Adrenal gland (tissue), 9 donors: ENCODE measurements at regions not wholly inside any gene's neighbourhood (a gene's known extent, or its start where the extent isn't known, plus 50 kb on each side); places are given as distances from the start of the nearest gene placed in this dataset.
"Not testable (repeated sequence)": the region's sequence is repeated elsewhere in the genome, so short reads cannot be mapped to it uniquely, and the experiment has no call there.

Experiments used
- DNase-seq, 7 donors: peaks; one replicate each; pipeline ENCODE4 v3.0.0-alpha.2; 2019 to 2020
- H3K27ac ChIP-seq, 5 donors: fragments of 200-600 bp; sonication (generic) in 4 of 5; 1 replicate in 3 of 5; 2 replicates in 2 of 5; pipeline versions ENCODE4 v1.5.1 to v1.8.0; 2016 to 2020; ENCODE audit warnings: mild to moderate bottlenecking in 1 of 5
- H3K27me3 ChIP-seq: fragments of 200-600 bp; 2 replicates; pipeline ENCODE4 v1.8.0; 2021
- H3K36me3 ChIP-seq, 2 donors: fragments of 200-600 bp; replicated peaks in 1 of 2; 1 replicate in 1 of 2; 2 replicates in 1 of 2; pipeline versions ENCODE4 v1.5.1 to v1.8.0; 2018 to 2022
- H3K4me1 ChIP-seq, 2 donors: fragments of 200-600 bp; replicated peaks in 1 of 2; 1 replicate in 1 of 2; 2 replicates in 1 of 2; pipeline versions ENCODE4 v1.5.1 to v1.8.0; 2018 to 2021
- H3K4me3 ChIP-seq, 4 donors: fragments of 200-600 bp; sonication (generic) in 3 of 4; one replicate each; pipeline ENCODE4 v1.5.1; 2016 to 2018
- H3K9me3 ChIP-seq, 3 donors: fragments of 200-600 bp; sonication (generic) in 1 of 3; replicated peaks in 1 of 3; 1 replicate in 2 of 3; 2 replicates in 1 of 3; pipeline versions ENCODE4 v1.5.1 to v1.8.0; 2016 to 2021
- CTCF ChIP-seq, 6 experiments: fragments of 450-650 bp in 4 of 6; fragments of 200-600 bp in 2 of 6; sonication (generic) in 1 of 6; IDR thresholded peaks; 1 replicate in 5 of 6; 2 replicates in 1 of 6; pipeline versions ENCODE4 v1.5.1 to v1.8.0; 2016 to 2021; ENCODE audit warnings: antibody characterized with exemption in 6 of 6, mild to moderate bottlenecking in 2 of 6, moderate library complexity in 1 of 6
- POLR2A ChIP-seq, 2 donors: fragments of 450-650 bp; IDR thresholded peaks; one replicate each; pipeline ENCODE4 v1.6.1; 2017; ENCODE audit warnings: antibody characterized with exemption in 2 of 2, mild to moderate bottlenecking in 2 of 2, moderate library complexity in 1 of 2
- WGBS, 4 donors: extraction: QIAGEN DNeasy Blood & Tissue Kit in 2 of 4; methylation state at CpG; one replicate each; pipeline versions ENCODE4 v1.1.5 to v1.1.7; 2013 to 2017; 5-methylcytosine and 5-hydroxymethylcytosine counted together
- intact Hi-C, 2 donors: fragments of 100-400 bp; cut with DNase I; formaldehyde crosslinking; loops; one replicate each; pipeline versions ENCODE4 v1.14.1 to v1.15.0; 2022 to 2023
- donor health status: healthy with polysubstance abuse.
- donor health status: Bipolar disorder and iron deficiency.
- donor health status: DM: yes; HTN: yes; CAD: no.
- donor health status: DM: no; HTN: no; CAD: no.
- donor health status: DM: no; HTN: no; CAD: no.

GRCh38 chr5:116772806-116773205 lies 198.2 kb upstream of the SEMA6A start:
- 65 to 83% (median 82%) methylated on average over 3 of the region's 3 CpGs for WGBS, 4 donors
- no peak for DNase-seq
- Histone ChIP-seq H3K27ac (no peak overlapping the region), H3K27me3 (no peaks in the 10 kb centered on the region), H3K9me3 (no peaks in the 10 kb centered on the region), H3K4me1 (no peaks in the 10 kb centered on the region), H3K4me3 (no peak overlapping the region), H3K36me3 (no peaks in the 10 kb centered on the region)
- intact Hi-C loops: no loop called here
- TF ChIP-seq CTCF (IDR thresholded peaks at IDR 0.05) (no peak), POLR2A (IDR thresholded peaks at IDR 0.05) (no peak)

GRCh38 chr5:116772152-116772501 lies 197.5 kb upstream of the SEMA6A start:
- H3K4me1 ChIP-seq: no peaks in the 10 kb centered on the region
- no peaks in the 10 kb centered on the region for H3K9me3 ChIP-seq
- 84 to 100% (median 90%) methylated on average over 1 of the region's 1 CpG for WGBS, 4 donors
- no peaks in the 10 kb centered on the region for H3K36me3 ChIP-seq
- DNase-seq: no peak
- H3K4me3 ChIP-seq: no peak overlapping the region
- H3K27ac ChIP-seq: no peak overlapping the region
- no peak for TF ChIP-seq CTCF (IDR thresholded peaks at IDR 0.05)
- TF ChIP-seq POLR2A (IDR thresholded peaks at IDR 0.05): no peak
- no peaks in the 10 kb centered on the region for H3K27me3 ChIP-seq
- intact Hi-C loops: no loop called here

- peak in 1 of 7 donors; percentile 15 for DNase-seq
- H3K27ac ChIP-seq: no peak overlapping the region
- H3K36me3 ChIP-seq: no peaks in the 10 kb centered on the region
- intact Hi-C loops: no loop called here
- H3K4me1 ChIP-seq: no peaks in the 10 kb centered on the region
- no peaks in the 10 kb centered on the region for H3K9me3 ChIP-seq
- no peak overlapping the region for H3K4me3 ChIP-seq
- TF ChIP-seq CTCF (IDR thresholded peaks at IDR 0.05): no peak
- WGBS, 4 donors: 62 to 85% (median 73%) methylated on average over 9 of the region's 9 CpGs
- no peaks in the 10 kb centered on the region for H3K27me3 ChIP-seq
These were observed 197.0 kb upstream of the SEMA6A start for GRCh38 chr5:116771466-116772151.

GRCh38 chr5:116769953-116770352 lies 195.3 kb upstream of the SEMA6A start:
- 89 to 100% (median 96%) methylated on average over 2 of the region's 2 CpGs for WGBS, 4 donors
- H3K4me1 ChIP-seq, H3K9me3 ChIP-seq, intact Hi-C loops, H3K36me3 ChIP-seq, DNase-seq, H3K27me3 ChIP-seq, H3K4me3 ChIP-seq, H3K27ac ChIP-seq: not testable (repeated sequence)

GRCh38 chr5:116769470-116769869 lies 194.8 kb upstream of the SEMA6A start:
- WGBS, 4 donors: 92 to 98% (median 94%) methylated on average over 7 of the region's 7 CpGs
- DNase-seq: no peak
- intact Hi-C loops: no loop called here
- H3K4me3 ChIP-seq: no peak overlapping the region
- H3K27me3 ChIP-seq: no peaks in the 10 kb centered on the region
- no peaks in the 10 kb centered on the region for H3K36me3 ChIP-seq
- no peak for TF ChIP-seq CTCF (IDR thresholded peaks at IDR 0.05)
- TF ChIP-seq POLR2A (IDR thresholded peaks at IDR 0.05): no peak
- no peak overlapping the region for H3K27ac ChIP-seq
- H3K9me3 ChIP-seq: no peaks in the 10 kb centered on the region
- H3K4me1 ChIP-seq: no peaks in the 10 kb centered on the region
